Activated T-cell treated with anti-CD3 and anti-CD28 coated beads, Interleukin-2, amount 50 U/mL, for 72 hours (primary cell): ENCODE measurements at regions not wholly inside any gene's neighbourhood (a gene's known extent, or its start where the extent isn't known, plus 50 kb on each side); places are given as distances from the start of the nearest gene placed in this dataset.

ENCODE experiments used
- ATAC-seq, 2 donors: fragments of 150-1000 bp; cut with Tn5 transposase; replicated peaks in 1 of 2; 2 replicates each; pipeline ENCODE4 v1.10.0; 2021; ENCODE audit warnings: moderate library complexity in 2 of 2, mild to moderate bottlenecking in 1 of 2
- DNase-seq, 2 donors: peaks; one replicate each; pipeline ENCODE4 v3.0.0; 2021 to 2022; ENCODE audit warnings: mixed read lengths in 1 of 2
- H3K27ac Mint-ChIP-seq: one replicate; pipeline ENCODE4 v1.8.0; 2022; ENCODE audit warnings: mild to moderate bottlenecking, moderate library complexity, mixed read lengths
- H3K27me3 Mint-ChIP-seq: one replicate; pipeline ENCODE4 v1.8.0; 2022; ENCODE audit warnings: low read depth, mixed read lengths
- H3K36me3 Mint-ChIP-seq, 2 donors: one replicate each; pipeline ENCODE4 v1.8.0; 2022; ENCODE audit warnings: mixed read lengths in 2 of 2, mild to moderate bottlenecking in 1 of 2; ENCODE audit not compliant: insufficient read depth in 2 of 2
- H3K4me1 Mint-ChIP-seq: one replicate; pipeline ENCODE4 v1.8.0; 2022; ENCODE audit warnings: low read depth, mixed read lengths
- H3K4me3 Mint-ChIP-seq, 2 donors: one replicate each; pipeline ENCODE4 v1.8.0; 2022; ENCODE audit warnings: mild to moderate bottlenecking in 2 of 2, mixed read lengths in 2 of 2, moderate library complexity in 2 of 2
- H3K9me3 Mint-ChIP-seq, 2 donors: one replicate each; pipeline ENCODE4 v1.8.0; 2022; ENCODE audit warnings: mixed read lengths in 2 of 2

DNA sequence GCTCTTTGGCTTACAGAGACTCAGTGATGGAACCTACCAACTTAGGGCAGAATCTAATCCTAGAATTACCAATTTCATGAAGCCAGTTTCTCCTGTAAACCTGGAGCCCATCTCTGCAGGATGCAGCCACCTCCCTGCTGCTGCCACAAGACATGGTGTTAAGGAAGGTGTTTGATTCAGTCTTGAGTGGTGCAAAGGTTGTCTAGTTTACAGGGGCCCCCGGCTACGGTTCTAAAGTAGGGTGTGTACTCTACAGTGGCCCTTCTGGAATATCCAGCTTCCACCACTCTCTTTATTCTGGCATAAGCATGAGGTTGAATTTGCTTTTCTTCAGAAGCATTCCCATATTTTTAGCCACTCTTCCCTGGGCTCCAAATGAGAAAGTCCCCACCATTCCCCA is 154.1 kb upstream of the GRIP1 start:
- Mint-ChIP-seq H3K9me3 (no peaks in the 10 kb centered on the region), H3K27ac (no peak overlapping the region), H3K4me3 (no peak overlapping the region), H3K27me3 (no peaks in the 10 kb centered on the region), H3K36me3 (no peaks in the 10 kb centered on the region), H3K4me1 (peaks cover 37% of the 10 kb centered on the region)
- ATAC-seq (no peak), DNase-seq (no peak)

DNA sequence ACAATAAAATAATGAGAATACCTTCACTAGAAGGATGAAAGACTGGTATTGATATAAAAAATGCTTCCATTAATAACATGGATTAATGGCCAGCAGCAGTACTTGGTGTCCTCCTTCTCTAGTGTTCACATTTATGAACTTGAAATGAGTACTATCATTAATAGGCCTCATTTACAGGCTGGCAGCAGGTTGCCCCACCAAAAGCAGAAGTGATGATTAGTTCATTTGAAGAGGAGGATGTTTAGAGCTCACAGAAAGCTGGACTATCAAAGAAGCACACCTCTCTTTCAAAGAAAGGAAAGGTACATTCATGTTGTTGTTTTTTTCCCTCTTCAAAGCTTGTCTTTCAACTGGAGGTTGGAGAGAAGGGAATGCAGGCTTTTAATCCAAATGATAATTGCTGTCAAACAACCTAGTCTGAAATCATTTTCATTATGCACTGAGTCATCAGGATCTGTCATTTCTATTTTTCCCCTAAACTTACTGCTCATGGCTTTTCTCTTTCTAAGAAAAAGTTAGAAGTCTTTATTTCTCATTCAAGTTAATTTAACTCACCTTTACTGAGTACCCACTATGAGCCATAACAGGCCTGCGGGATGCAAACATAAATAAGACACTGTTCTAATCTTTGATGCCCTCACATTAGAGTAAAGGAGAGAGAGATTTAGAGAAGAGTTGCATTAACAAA is 157.9 kb upstream of the GRIP1 start:
- peak; percentile 45 to 69 for ATAC-seq
- peaks cover 7% of the 10 kb centered on the region for H3K4me1 Mint-ChIP-seq

DNA sequence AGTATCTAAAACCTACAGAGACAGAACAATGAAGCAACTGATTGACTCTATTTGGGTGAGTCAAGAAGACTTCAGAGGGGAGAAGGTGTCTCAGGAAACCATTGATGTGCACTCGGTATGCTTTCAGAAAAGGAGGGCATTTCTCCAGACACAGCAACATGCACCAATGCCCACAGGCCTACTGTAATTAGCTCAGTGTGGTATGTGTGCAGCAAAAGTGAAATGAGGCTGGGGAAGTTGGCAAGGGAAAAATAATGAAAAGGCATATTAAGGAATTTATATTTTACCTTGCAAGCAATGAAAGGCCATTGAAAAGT is 158.4 kb upstream of the GRIP1 start:
- Mint-ChIP-seq H3K27me3 (no peaks in the 10 kb centered on the region), H3K36me3 (no peaks in the 10 kb centered on the region), H3K4me3 (no peak overlapping the region), H3K27ac (no peak overlapping the region), H3K9me3 (no peaks in the 10 kb centered on the region), H3K4me1 (peaks cover 7% of the 10 kb centered on the region)
- DNase-seq (no peak), ATAC-seq (peak in 1 of 2 donors; percentile 42)

More for the DNA sequence above, 157.9 kb upstream of the GRIP1 start:
- no peak for DNase-seq
- Mint-ChIP-seq H3K27me3 (no peaks in the 10 kb centered on the region), H3K27ac (no peak overlapping the region), H3K9me3 (no peaks in the 10 kb centered on the region), H3K4me3 (no peak overlapping the region), H3K36me3 (no peaks in the 10 kb centered on the region)

GRCh38 chr12:66838366-66838765 is 159.5 kb upstream of the GRIP1 start:
- DNase-seq (no peak), ATAC-seq (no peak)
- peaks cover 7% of the 10 kb centered on the region for H3K4me1 Mint-ChIP-seq
- no peaks in the 10 kb centered on the region for H3K9me3 Mint-ChIP-seq
- no peak overlapping the region for H3K4me3 Mint-ChIP-seq
- H3K27me3 Mint-ChIP-seq: no peaks in the 10 kb centered on the region
- no peak overlapping the region for H3K27ac Mint-ChIP-seq
- H3K36me3 Mint-ChIP-seq: no peaks in the 10 kb centered on the region

DNA sequence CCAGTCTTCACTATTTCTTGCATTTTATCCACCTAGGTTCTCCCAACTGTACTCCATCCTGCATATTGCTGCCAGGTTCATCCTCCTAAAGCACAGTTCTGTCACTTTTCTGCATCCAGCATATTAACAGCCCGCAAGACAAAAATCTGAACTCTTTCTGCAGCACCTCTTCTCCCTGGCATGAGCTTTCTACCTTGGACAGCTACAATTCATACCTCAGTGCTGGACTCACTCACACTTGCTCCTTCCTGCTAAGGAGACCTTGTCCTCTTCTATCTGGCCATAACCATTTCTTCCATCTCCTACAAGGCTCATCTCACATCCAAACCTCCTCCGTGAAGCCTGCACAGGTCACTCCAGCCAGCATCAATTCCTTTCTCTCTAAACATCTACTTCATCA is 170.1 kb upstream of the GRIP1 start:
- Mint-ChIP-seq H3K27me3 (no peaks in the 10 kb centered on the region), H3K4me3 (no peak overlapping the region), H3K27ac (no peak overlapping the region), H3K9me3 (no peaks in the 10 kb centered on the region), H3K4me1 (no peaks in the 10 kb centered on the region), H3K36me3 (no peaks in the 10 kb centered on the region)
- no peak for DNase-seq
- ATAC-seq: no peak

GRCh38 chr12:66851134-66851533 is 172.3 kb upstream of the GRIP1 start:
- no peak for ATAC-seq
- no peak for DNase-seq
- no peaks in the 10 kb centered on the region for H3K27me3 Mint-ChIP-seq
- H3K4me1 Mint-ChIP-seq: no peaks in the 10 kb centered on the region
- H3K36me3 Mint-ChIP-seq: no peaks in the 10 kb centered on the region
- no peaks in the 10 kb centered on the region for H3K9me3 Mint-ChIP-seq
- H3K27ac Mint-ChIP-seq: no peak overlapping the region
- H3K4me3 Mint-ChIP-seq: no peak overlapping the region

GRCh38 chr12:66852091-66852490 is 173.2 kb upstream of the GRIP1 start:
- no peaks in the 10 kb centered on the region for H3K9me3 Mint-ChIP-seq
- no peak for ATAC-seq
- H3K4me3 Mint-ChIP-seq: no peak overlapping the region
- DNase-seq: no peak
- H3K27me3 Mint-ChIP-seq: no peaks in the 10 kb centered on the region
- no peaks in the 10 kb centered on the region for H3K4me1 Mint-ChIP-seq
- no peak overlapping the region for H3K27ac Mint-ChIP-seq
- no peaks in the 10 kb centered on the region for H3K36me3 Mint-ChIP-seq

GRCh38 chr12:66852765-66853164 is 173.9 kb upstream of the GRIP1 start:
- ATAC-seq (no peak), DNase-seq (no peak)
- H3K27ac Mint-ChIP-seq: no peak overlapping the region
- no peak overlapping the region for H3K4me3 Mint-ChIP-seq
- H3K4me1 Mint-ChIP-seq: peaks cover 6% of the 10 kb centered on the region
- H3K36me3 Mint-ChIP-seq: no peaks in the 10 kb centered on the region
- no peaks in the 10 kb centered on the region for H3K9me3 Mint-ChIP-seq
- H3K27me3 Mint-ChIP-seq: no peaks in the 10 kb centered on the region

DNA sequence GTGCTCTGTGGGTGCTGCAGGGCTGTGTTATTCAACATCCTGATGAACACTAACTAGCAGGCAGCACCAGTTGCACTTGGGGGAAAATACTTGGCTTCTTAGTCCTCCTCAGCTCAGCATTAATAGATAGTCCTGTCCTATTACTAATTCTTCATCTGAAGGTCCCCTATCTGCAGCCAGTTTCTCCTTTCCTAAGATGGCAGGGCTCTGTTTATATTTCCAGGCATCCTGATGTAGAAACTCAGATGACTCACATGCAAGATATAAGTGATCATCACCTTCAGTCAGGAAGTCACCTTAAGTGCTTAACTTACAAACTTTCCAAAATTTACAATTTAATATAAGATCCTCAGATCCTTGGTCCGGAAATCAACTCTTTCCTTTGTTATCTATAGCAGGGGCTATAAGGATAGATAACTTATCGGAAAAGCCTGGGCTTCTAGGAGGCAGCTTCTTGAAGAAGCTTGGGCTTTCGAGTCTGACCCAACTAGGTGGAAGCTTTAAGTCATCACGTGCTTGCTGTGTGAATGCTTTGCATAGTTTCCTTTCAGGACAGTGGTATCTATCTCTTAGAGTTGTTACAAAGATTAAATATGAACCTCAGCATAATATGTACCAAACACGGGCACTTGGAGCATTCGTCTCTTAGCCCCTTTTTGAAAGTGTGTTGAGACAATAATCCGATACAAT is 181.0 kb upstream of the GRIP1 start:
- no peak for DNase-seq

DNA sequence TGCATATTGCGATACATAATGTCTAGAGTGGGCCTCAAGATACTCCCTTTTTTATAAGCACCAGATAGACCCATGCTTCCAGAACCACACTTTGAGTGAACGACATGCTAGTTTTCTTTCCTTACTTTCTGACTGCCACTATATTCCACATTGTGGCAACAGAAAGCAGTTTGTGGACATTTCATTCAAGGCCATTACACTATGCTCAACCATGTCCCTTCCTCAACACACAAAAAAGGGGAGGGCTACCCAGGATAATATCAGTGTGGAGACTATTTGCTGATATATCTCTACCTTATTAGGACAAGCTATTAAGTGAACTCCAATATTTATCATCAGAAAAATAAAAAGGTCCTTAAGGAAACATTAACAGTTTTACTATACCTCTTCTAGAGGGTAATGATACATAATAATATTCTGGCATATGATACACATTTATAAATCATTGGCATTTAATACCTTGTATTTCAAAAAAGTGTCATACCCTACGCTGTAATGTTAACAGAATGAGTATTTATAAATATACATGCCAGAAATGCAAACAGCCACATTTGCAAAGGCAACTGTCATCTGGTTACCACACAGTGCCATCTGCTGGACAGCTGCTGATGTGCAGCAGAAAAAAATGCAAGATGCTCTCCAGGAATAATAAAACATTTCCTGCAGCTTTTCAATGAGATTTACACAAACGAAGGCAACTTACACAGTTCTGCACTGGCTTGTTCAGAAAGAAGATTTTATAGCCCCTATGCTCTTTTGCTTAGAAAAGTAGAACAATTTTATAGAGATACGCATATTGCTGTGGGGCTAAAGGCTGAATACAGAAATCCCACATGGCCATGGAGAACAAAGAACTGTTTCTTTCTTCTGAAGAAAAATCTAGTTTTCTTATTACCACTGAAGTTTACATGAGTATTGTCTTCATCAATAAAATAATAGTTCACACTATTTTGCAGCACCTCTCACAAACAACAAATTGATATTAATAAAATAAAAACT is 182.2 kb upstream of the GRIP1 start:
- ATAC-seq (no peak), DNase-seq (peak; percentile 54 to 66)
- peaks cover 22% of the 10 kb centered on the region for H3K27me3 Mint-ChIP-seq
- H3K27ac Mint-ChIP-seq: no peak overlapping the region
- H3K4me1 Mint-ChIP-seq: peaks cover 6% of the 10 kb centered on the region
- H3K4me3 Mint-ChIP-seq: no peak overlapping the region
- no peaks in the 10 kb centered on the region for H3K36me3 Mint-ChIP-seq
- no peaks in the 10 kb centered on the region for H3K9me3 Mint-ChIP-seq

More for the DNA sequence above, 181.0 kb upstream of the GRIP1 start:
- peaks cover 11% of the 10 kb centered on the region for H3K27me3 Mint-ChIP-seq
- H3K4me1 Mint-ChIP-seq: peaks cover 6% of the 10 kb centered on the region
- no peak overlapping the region for H3K27ac Mint-ChIP-seq
- H3K36me3 Mint-ChIP-seq: no peaks in the 10 kb centered on the region
- no peak overlapping the region for H3K4me3 Mint-ChIP-seq
- no peak for ATAC-seq
- H3K9me3 Mint-ChIP-seq: no peaks in the 10 kb centered on the region

DNA sequence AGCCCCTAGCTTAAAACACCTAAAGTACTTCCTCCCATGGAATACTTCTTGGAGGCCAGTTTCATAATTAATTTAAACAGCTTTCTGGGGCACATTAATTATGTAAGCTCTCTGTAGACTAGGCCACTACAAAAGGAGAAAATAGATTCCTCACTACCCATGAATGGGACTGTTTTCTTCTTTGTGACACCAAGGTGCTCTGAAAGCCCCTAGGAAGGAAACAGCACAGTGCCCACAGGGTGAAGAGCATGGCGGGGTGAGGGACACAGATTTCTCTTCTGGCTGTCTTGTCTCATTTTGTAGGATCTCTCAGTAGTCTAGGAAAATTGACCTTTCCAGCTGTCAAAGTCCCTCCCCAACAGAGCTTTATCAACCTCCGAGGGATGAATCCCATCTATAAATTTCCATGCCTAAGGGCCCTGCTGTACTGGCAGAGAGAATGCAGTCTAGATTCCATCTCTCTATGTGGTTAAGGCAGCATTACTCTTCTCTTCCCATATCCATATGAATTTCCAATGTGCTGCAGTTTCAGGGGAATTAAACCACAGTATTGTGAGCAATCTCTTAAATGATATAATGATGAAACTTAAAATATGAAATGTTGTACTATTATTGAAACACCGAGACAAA is 183.6 kb upstream of the GRIP1 start:
- ATAC-seq (no peak), DNase-seq (no peak)
- Mint-ChIP-seq H3K36me3 (no peaks in the 10 kb centered on the region), H3K9me3 (no peaks in the 10 kb centered on the region), H3K27me3 (peaks cover 22% of the 10 kb centered on the region), H3K4me3 (no peak overlapping the region), H3K27ac (no peak overlapping the region), H3K4me1 (peaks cover 3% of the 10 kb centered on the region)

- no peak for DNase-seq
- Mint-ChIP-seq H3K27ac (no peak overlapping the region), H3K36me3 (no peaks in the 10 kb centered on the region), H3K4me3 (no peak overlapping the region), H3K27me3 (peaks cover 22% of the 10 kb centered on the region), H3K4me1 (no peaks in the 10 kb centered on the region), H3K9me3 (no peaks in the 10 kb centered on the region)
- ATAC-seq: no peak
These were observed 184.4 kb upstream of the GRIP1 start for GRCh38 chr12:66863276-66863675.

GRCh38 chr12:66877925-66878324 is 199.0 kb upstream of the GRIP1 start:
- no peaks in the 10 kb centered on the region for H3K9me3 Mint-ChIP-seq
- no peak for ATAC-seq
- no peaks in the 10 kb centered on the region for H3K4me1 Mint-ChIP-seq
- H3K27ac Mint-ChIP-seq: no peak overlapping the region
- H3K4me3 Mint-ChIP-seq: no peak overlapping the region
- H3K36me3 Mint-ChIP-seq: no peaks in the 10 kb centered on the region
- DNase-seq: no peak
- peaks cover 3% of the 10 kb centered on the region for H3K27me3 Mint-ChIP-seq
